Erythroblast (primary cell): ENCODE measurements at regions not wholly inside any gene's neighbourhood (a gene's known extent, or its start where the extent isn't known, plus 50 kb on each side); places are given as distances from the start of the nearest gene placed in this dataset.

Source experiments
- GATA1 ChIP-seq: IDR thresholded peaks from 2 replicates; pipeline ENCODE4 v1.6.1; 2011; ENCODE audit warnings: low read depth, mild to moderate bottlenecking, control low read depth, low read length, moderate library complexity
- POLR2A ChIP-seq: IDR thresholded peaks from 2 replicates; pipeline ENCODE4 v1.6.1; 2011; ENCODE audit warnings: mild to moderate bottlenecking, low read length

- TF ChIP-seq POLR2A, result no peak
- TF ChIP-seq GATA1, result no peak
Observed at GRCh38 chr6:11430036-11430435, 107.5 kb upstream of the TMEM170B start.
